ENCODE measurements at regions not wholly inside any gene's neighbourhood (a gene's known extent, or its start where the extent isn't known, plus 50 kb on each side); places are given as distances from the start of the nearest gene placed in this dataset.

GRCh38 chr16:51641191-51641765 is 490.2 kb upstream of the SALL1 start:
- no peak for DNase-seq

GRCh38 chr16:51640196-51640595 is 489.1 kb upstream of the SALL1 start:
- DNase-seq, result no peak

DNA sequence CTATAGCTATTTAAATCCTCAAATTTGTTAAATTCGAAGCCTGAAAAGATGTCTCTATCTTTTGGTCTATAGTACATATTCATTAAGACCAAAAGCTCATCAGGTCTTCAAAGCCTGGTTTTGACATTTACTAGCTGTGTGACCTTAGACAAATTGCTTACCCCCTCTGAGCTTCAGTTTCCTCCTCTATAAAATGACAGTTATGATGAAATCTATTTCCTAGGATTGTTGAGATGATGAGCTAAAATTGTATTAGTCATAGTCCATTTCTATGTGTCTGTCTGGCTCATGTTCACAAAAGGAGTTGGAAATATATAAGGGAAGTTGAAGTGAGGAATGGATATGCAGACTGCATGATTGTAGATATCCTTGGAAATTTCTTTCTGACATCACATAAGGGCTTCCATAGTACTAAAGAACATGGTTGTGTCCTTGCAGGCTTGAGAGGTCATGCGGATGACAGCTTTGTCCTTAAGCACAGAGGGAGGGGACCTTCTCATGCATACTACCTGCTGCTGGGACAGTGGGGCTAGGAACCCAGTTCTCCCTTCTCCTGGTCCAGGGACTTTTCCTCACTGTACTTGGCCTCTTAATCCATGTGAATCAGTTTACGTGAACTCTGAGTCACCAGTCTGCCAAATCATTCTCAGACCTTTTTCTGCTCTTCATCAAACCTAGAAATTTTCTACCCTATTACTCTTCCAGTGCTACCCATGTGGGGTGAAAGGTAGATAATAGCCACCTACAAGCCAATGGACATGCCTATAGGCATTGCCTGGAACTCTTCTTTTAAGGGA is 487.5 kb upstream of the SALL1 start:
- DNase-seq, result no peak

GRCh38 chr16:51637770-51638094 is 486.7 kb upstream of the SALL1 start:
- no peak for DNase-seq

DNA sequence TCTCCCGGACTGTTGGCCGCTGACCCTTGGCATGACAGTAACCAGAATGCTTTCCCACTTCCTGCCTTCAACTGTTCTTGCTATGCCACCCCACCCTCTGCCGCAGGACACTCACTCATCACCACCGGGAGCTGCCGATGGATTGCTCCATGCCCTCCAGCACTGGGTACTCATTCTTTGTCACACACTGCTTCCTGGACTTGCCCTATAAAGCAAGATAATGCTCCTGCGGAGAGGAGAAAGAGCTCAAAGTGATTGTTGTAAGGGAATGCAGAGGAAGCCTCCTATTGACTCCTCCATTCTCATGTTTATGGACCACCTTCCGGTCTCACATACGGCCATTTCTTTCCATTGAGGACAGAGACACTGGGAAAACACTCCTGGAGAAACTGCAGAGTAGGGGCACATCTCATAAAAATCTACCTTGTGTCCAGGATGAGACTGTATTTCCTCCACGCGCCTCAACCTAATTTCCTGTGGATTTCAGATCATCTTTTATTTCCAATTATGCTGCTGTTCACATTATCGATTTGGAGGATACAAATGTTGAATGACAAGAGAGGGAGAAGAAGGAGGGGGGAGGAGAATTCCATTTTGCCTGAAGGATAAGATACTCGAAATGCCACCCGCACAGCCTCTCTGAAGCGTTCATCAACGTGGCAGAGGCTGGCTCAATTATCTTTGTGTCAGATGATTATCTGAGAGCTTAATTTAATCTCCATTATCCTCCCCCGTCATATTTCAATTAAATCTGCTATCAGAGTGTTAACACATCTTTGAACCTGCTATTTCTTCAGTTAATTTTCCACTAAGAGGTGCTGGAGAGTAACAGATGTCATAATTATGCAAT is 486.1 kb upstream of the SALL1 start:
- no peak for DNase-seq

GRCh38 chr16:51635181-51635580 is 484.1 kb upstream of the SALL1 start:
- no peak for DNase-seq

- DNase-seq, result no peak
These were observed 479.0 kb upstream of the SALL1 start for GRCh38 chr16:51630076-51630475.

- DNase-seq, result no peak
These were observed 478.5 kb upstream of the SALL1 start for GRCh38 chr16:51629576-51629975.

DNA sequence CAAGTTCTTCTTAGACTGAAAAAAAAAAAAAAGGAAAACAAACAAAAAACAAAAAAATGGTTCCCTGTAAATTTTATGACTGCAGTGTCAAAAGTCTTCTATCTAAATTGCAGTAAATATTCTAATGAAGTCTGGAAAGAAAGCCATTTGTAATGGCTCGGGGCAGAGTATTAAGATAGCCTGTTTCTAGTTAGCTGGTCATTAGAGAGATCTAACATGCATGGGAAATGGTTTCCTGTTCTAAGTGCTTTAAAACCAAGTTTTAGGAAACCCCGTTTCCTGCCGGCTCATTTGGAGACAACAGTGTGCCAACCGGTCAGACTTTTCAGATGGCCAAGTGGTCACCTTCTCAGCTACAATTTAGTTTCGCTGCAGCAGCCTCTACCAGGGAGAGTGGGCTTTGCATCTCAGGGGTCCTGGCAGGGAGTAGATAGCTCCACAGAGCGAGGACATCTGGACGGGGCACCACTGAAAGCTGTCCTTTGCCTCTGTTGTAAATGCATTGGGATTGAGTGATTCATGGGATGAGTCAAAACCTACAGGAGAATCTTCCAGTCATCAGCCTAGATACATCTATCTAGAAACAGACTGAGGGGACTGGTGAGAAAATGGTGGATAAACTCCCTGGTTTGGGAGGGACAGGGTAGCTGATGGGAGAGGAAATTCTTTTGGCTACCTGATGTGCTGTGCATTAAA is 473.2 kb upstream of the SALL1 start:
- DNase-seq, result no peak

GRCh38 chr16:51621610-51622009 is 470.5 kb upstream of the SALL1 start:
- no peak for DNase-seq

GRCh38 chr16:51615141-51615540 is 464.1 kb upstream of the SALL1 start:
- DNase-seq, result no peak

DNA sequence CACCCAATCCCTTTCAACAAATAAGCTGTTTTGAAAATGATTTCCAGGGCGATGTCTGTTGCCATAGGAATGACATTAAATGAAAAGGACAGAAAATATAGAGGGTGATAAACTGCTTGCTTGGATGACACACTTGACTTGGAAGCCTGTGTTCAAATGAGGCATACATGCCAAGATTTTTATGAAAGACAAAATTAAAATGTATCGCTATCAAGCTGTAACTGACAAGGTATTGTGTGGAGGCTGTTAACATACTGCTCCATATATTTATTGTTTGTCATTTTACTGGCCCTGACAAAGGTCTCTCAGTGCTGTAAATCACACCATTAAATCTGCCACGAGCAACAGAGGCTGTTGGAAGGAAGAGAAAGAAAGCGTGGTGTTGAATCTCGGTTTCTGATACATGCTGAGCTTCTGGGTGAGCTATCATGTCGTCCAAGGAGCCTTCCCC is 456.2 kb upstream of the SALL1 start:
- DNase-seq, result no peak

DNA sequence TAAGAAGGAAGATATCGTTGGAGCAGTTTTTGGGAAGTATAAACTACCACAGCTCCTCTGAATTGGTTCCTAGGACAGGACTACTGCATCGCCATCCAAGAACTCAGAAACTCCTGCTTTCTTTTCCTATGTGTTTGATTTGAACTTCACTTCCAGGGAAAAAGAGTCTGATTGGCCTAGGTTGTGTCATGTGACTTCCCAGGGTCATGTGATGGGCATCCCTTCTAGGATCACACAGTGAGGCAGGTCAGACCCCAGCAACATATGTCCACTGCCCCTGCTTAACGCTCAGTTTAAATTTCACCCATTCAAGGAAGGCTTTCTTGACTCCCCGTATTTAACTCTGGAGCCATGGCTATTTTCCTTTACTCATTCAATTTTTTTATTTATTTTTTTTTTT is 445.2 kb upstream of the SALL1 start:
- no peak for DNase-seq

- DNase-seq, result no peak
These were observed 441.6 kb upstream of the SALL1 start for GRCh38 chr16:51592535-51593300.

GRCh38 chr16:51592001-51592501 is 441.0 kb upstream of the SALL1 start:
- DNase-seq, result no peak

GRCh38 chr16:51591480-51591879 is 440.4 kb upstream of the SALL1 start:
- no peak for DNase-seq

DNA sequence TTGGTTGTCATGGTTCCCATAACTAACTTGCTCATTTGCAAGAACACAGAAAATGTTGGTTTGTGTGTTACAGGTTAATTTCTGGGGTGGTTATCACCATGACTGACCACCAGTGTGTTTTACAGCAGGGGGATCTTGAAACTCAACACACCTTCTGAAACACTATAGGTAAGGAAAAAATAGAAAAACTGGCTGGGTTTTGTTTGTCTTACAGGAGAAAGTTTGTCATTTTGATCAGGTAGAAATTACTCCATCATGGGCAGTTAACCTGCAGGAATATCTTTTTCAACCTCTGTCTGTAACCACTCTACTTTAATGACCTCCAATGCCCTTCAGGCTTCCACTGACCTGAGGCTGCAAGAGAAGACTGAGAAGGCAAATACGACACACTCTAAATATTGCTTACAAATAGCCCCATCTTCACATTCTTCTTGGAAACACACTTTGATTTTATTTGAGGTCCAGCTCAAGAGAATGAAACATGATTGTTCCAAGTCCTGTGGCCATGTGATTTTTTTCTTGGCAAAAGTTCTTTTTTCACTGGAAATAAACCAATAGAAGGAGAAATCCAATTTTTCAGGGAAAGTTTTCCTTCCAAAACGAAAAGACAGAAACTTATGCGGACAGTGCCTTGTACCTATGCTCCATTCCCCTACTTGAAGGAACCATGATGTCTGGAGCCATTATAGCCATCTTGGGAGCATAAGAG is 428.7 kb upstream of the SALL1 start:
- DNase-seq, result no peak

GRCh38 chr16:51577621-51578303 is 426.7 kb upstream of the SALL1 start:
- DNase-seq, result no peak

GRCh38 chr16:51576498-51577195 is 425.6 kb upstream of the SALL1 start:
- DNase-seq, result no peak

GRCh38 chr16:51573191-51573590 is 422.1 kb upstream of the SALL1 start:
- no peak for DNase-seq

All from NCI-H1436 treated with DMSO at 0.1 percent for 48 hours (cell line).